A549 (cell line): ENCODE measurements at regions not wholly inside any gene's neighbourhood (a gene's known extent, or its start where the extent isn't known, plus 50 kb on each side); places are given as distances from the start of the nearest gene placed in this dataset.
"Not testable (repeated sequence)": the region's sequence is repeated elsewhere in the genome, so short reads cannot be mapped to it uniquely, and the experiment has no call there.

Source experiments
- ATAC-seq, 2 experiments: fragments of 200-7000 bp in 1 of 2; fragments of >200 bp in 1 of 2; cut with Nextera tagmentation in 1 of 2; cut with Tn5 transposase in 1 of 2; 3 replicates each; pipeline versions ENCODE4 v1.8.0 to v1.9.1; 2018 to 2020; ENCODE audit warnings: mild to moderate bottlenecking in 1 of 2, moderate library complexity in 1 of 2
- CTCF ChIA-PET: fragments of 300-600 bp; sonication (Branson Sonifier 250); formaldehyde crosslinking; extraction: SDS; loops from one replicate; lab custom pipeline; 2021; ENCODE audit warnings: antibody characterized with exemption, inconsistent platforms; lab: Yijun Ruan, JAX
- POLR2A ChIA-PET: fragments of 350-600 bp; formaldehyde crosslinking; extraction: SDS; loops from one replicate; lab custom pipeline; 2021; ENCODE audit warnings: antibody characterized with exemption, inconsistent platforms; lab: Yijun Ruan, JAX
- DNase-seq, 2 experiments: peaks; one replicate each; pipeline versions ENCODE4 v3.0.0 to v3.0.0-alpha.2; 2011 to 2016; ENCODE audit warnings: low read depth in 1 of 2, low spot score in 1 of 2
- FAIRE-seq: peaks from 2 replicates; lab custom pipeline; 2011; peaks lifted over from hg19 to GRCh38; lab: Jason Lieb, UNC
- H3K27ac ChIP-seq, 2 experiments: fragments of >200 bp; sonication (Bioruptor Twin); formaldehyde crosslinking; 3 replicates each; pipeline ENCODE4 v1.5.1; 2016 to 2017
- H3K4me1 ChIP-seq: fragments of >200 bp; sonication (Bioruptor Twin); formaldehyde crosslinking; 3 replicates; pipeline ENCODE4 v1.6.1; 2016
- H3K4me2 ChIP-seq: fragments of >200 bp; sonication (Bioruptor Twin); formaldehyde crosslinking; 3 replicates; pipeline ENCODE4 v1.6.1; 2016
- H3K4me3 ChIP-seq: fragments of >200 bp; sonication (Bioruptor Twin); formaldehyde crosslinking; 3 replicates; pipeline ENCODE4 v1.5.1; 2016
- H3K9me3 ChIP-seq: fragments of >200 bp; sonication (Bioruptor Twin); formaldehyde crosslinking; 3 replicates; pipeline ENCODE4 v1.6.1; 2016
- EHF ChIP-seq: fragments of 250-450 bp; sonication (Bioruptor Pico); IDR thresholded peaks from 2 replicates; pipeline ENCODE4 v1.5.0; 2020; ENCODE audit warnings: mild to moderate bottlenecking
- EP300 ChIP-seq, 2 experiments: fragments of >200 bp; sonication (Bioruptor Twin); formaldehyde crosslinking; IDR thresholded peaks; 2 replicates in 1 of 2; 3 replicates in 1 of 2; pipeline ENCODE4 v1.6.1; 2016 to 2017
- ESRRA ChIP-seq: fragments of 150-350 bp; IDR thresholded peaks from 2 replicates; pipeline ENCODE4 v1.6.1; 2014; ENCODE audit warnings: mild to moderate bottlenecking, low read length, borderline replicate concordance
- FOSL2 ChIP-seq, 2 experiments: fragments of 450-650 bp in 1 of 2; fragments of >200 bp in 1 of 2; sonication (Bioruptor Twin) in 1 of 2; formaldehyde crosslinking; IDR thresholded peaks; 2 replicates each; pipeline versions ENCODE4 v1.5.0 to v1.6.1; 2016 to 2020; ENCODE audit warnings: mild to moderate bottlenecking in 1 of 2, moderate library complexity in 1 of 2
- FOXS1 ChIP-seq: fragments of 250-450 bp; sonication (Bioruptor Pico); IDR thresholded peaks from 2 replicates; pipeline ENCODE4 v1.5.0; 2020; ENCODE audit warnings: mild to moderate bottlenecking, moderate library complexity
- GATA3 ChIP-seq: IDR thresholded peaks from 2 replicates; pipeline ENCODE4 v1.6.1; 2012; ENCODE audit warnings: borderline replicate concordance
- HDAC2 ChIP-seq: fragments of 200-600 bp; sonication (generic); IDR thresholded peaks from 2 replicates; pipeline ENCODE4 v1.6.1; 2016
- HEYL ChIP-seq: fragments of 250-450 bp; sonication (Bioruptor Pico); IDR thresholded peaks from 2 replicates; pipeline ENCODE4 v1.8.0; 2021; ENCODE audit warnings: mild to moderate bottlenecking, moderate library complexity
- HOXB13 ChIP-seq: fragments of 250-450 bp; sonication (Bioruptor Pico); IDR thresholded peaks from 2 replicates; pipeline ENCODE4 v1.5.0; 2020; ENCODE audit warnings: low read depth, mild to moderate bottlenecking, moderate library complexity
- HOXB5 ChIP-seq: fragments of 250-450 bp; sonication (Bioruptor Pico); IDR thresholded peaks from 2 replicates; pipeline ENCODE4 v1.5.0; 2020; ENCODE audit warnings: mild to moderate bottlenecking, moderate library complexity
- JUNB ChIP-seq: fragments of >200 bp; sonication (Bioruptor Twin); formaldehyde crosslinking; IDR thresholded peaks from 2 replicates; pipeline ENCODE4 v1.6.1; 2016
- KDM1A ChIP-seq: fragments of 200-600 bp; sonication (generic); IDR thresholded peaks from 2 replicates; pipeline ENCODE4 v1.6.1; 2016; ENCODE audit warnings: low read depth, mild to moderate bottlenecking
- MAFK ChIP-seq: fragments of 450-650 bp; IDR thresholded peaks from 2 replicates; pipeline ENCODE4 v1.6.1; 2014; ENCODE audit not compliant: partially characterized antibody
- MAZ ChIP-seq: fragments of 150-350 bp; IDR thresholded peaks from 2 replicates; pipeline ENCODE4 v1.6.1; 2014; ENCODE audit warnings: antibody characterized with exemption, low read depth, low read length, borderline replicate concordance
- NFE2L2 ChIP-seq: fragments of 150-350 bp; conservative IDR thresholded peaks from 2 replicates; pipeline ENCODE4 v1.6.1; 2014; ENCODE audit warnings: low read length
- NPAS2 ChIP-seq: fragments of 250-450 bp; sonication (Bioruptor Pico); IDR thresholded peaks from 2 replicates; pipeline ENCODE4 v1.8.0; 2022; ENCODE audit warnings: mild to moderate bottlenecking, moderate library complexity, borderline replicate concordance
- RARB ChIP-seq: fragments of 250-450 bp; sonication (Bioruptor Pico); IDR thresholded peaks from 2 replicates; pipeline ENCODE4 v1.8.0; 2021; ENCODE audit warnings: mild to moderate bottlenecking, moderate library complexity
- RCOR1 ChIP-seq: fragments of 150-350 bp; IDR thresholded peaks from 2 replicates; pipeline ENCODE4 v1.6.1; 2014; ENCODE audit warnings: antibody characterized with exemption, low read length, low read depth
- RFX5 ChIP-seq: fragments of 450-650 bp; IDR thresholded peaks from 2 replicates; pipeline ENCODE4 v1.7.1; 2014; ENCODE audit warnings: antibody characterized with exemption, mild to moderate bottlenecking, moderate library complexity
- SMC3 ChIP-seq: fragments of >200 bp; sonication (Bioruptor Twin); formaldehyde crosslinking; IDR thresholded peaks from 3 replicates; pipeline ENCODE4 v1.6.1; 2018; ENCODE audit warnings: inconsistent platforms
- TP53 ChIP-seq: fragments of 250-450 bp; sonication (Bioruptor Pico); IDR thresholded peaks from 2 replicates; pipeline ENCODE4 v1.5.0; 2021; ENCODE audit warnings: mild to moderate bottlenecking, moderate library complexity
- ZC3H11A ChIP-seq: fragments of 450-650 bp; IDR thresholded peaks from 2 replicates; pipeline ENCODE4 v1.6.1; 2014; ENCODE audit warnings: antibody characterized with exemption, mild to moderate bottlenecking
- ZSCAN20 ChIP-seq: fragments of 250-450 bp; sonication (Bioruptor Pico); IDR thresholded peaks from 2 replicates; pipeline ENCODE4 v1.8.0; 2022; ENCODE audit warnings: mild to moderate bottlenecking, moderate library complexity
- WGBS: methylation state at CpG from one replicate; pipeline ENCODE4 v1.1.6; 2017; ENCODE audit errors: missing lambda C conversion rate; 5-methylcytosine and 5-hydroxymethylcytosine counted together
- TF ChIP-seq, protein P1 (sequence below): fragments of 250-450 bp; sonication (Bioruptor Pico); IDR thresholded peaks from 2 replicates; pipeline ENCODE4 v1.5.0; 2021; ENCODE audit warnings: mild to moderate bottlenecking, moderate library complexity, borderline replicate concordance
- TF ChIP-seq, protein P2 (sequence below): fragments of 150-350 bp; IDR thresholded peaks from 2 replicates; pipeline ENCODE4 v1.6.1; 2014; ENCODE audit warnings: low read depth, mild to moderate bottlenecking, low read length

GRCh38 chr11:29606330-29607031 lies 410.3 kb downstream of the KCNA4 start:
- H3K9me3 ChIP-seq: no peaks in the 10 kb centered on the region
- no peak overlapping the region for H3K4me2 ChIP-seq
- POLR2A ChIA-PET: no interaction called here
- H3K4me1 ChIP-seq: no peaks in the 10 kb centered on the region
- no peak overlapping the region for H3K27ac ChIP-seq
- ATAC-seq (no peak), DNase-seq (no peak), FAIRE-seq (no peak)
- CTCF ChIA-PET: no interaction called here
- WGBS: 9% methylated on average over 4 of the region's 4 CpGs
- TF ChIP-seq ESRRA (no peak), MAFK (no peak), SMC3 (no peak), NFE2L2 (no peak), NPAS2 (no peak), FOSL2 (IDR thresholded peaks at IDR 0.05) (no peak), FOSL2 (CRISPR knock-in tag; IDR thresholded peaks at IDR 0.05) (no peak), KDM1A (no peak), EP300 (IDR thresholded peaks at IDR 0.05) (no peak), EHF (CRISPR knock-in tag) (no peak), HOXB13 (CRISPR knock-in tag) (no peak), ZSCAN20 (CRISPR knock-in tag) (no peak), RFX5 (no peak), HOXB5 (CRISPR knock-in tag) (no peak), RARB (no peak), ZC3H11A (no peak), HDAC2 (no peak)
- TF ChIP-seq, protein P1, sequence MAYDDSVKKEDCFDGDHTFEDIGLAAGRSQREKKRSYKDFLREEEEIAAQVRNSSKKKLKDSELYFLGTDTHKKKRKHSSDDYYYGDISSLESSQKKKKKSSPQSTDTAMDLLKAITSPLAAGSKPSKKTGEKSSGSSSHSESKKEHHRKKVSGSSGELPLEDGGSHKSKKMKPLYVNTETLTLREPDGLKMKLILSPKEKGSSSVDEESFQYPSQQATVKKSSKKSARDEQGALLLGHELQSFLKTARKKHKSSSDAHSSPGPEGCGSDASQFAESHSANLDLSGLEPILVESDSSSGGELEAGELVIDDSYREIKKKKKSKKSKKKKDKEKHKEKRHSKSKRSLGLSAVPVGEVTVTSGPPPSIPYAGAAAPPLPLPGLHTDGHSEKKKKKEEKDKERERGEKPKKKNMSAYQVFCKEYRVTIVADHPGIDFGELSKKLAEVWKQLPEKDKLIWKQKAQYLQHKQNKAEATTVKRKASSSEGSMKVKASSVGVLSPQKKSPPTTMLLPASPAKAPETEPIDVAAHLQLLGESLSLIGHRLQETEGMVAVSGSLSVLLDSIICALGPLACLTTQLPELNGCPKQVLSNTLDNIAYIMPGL (CRISPR knock-in tag): no peak
- no peak overlapping the region for H3K4me3 ChIP-seq

DNA sequence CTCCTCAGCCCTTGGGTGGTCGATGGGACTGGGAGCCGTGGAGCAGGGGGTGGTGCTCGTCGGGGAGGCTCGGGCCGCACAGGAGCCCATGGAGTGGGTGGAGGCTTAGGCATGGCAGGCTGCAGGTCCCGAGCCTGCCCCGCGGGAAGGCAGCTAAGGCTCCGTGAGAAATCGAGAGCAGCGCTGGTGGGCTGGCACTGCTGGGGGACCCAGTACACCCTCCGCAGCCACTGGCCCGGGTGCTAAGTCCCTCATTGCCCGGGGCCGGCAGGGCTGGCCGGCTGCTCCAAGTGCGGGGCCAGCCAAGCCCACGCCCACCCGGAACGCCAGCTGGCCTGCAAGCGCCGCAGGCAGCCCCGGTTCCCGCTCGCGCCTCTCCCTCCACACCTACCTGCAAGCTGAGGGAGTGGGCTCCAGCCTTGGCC lies 416.7 kb downstream of the KCNA4 start:
- H3K9me3 ChIP-seq, H3K27ac ChIP-seq, H3K4me1 ChIP-seq, H3K4me3 ChIP-seq, POLR2A ChIA-PET, DNase-seq, CTCF ChIA-PET, H3K4me2 ChIP-seq, FAIRE-seq, ATAC-seq: not testable (repeated sequence)
- WGBS: 70% methylated on average over 10 of the region's 27 CpGs

DNA sequence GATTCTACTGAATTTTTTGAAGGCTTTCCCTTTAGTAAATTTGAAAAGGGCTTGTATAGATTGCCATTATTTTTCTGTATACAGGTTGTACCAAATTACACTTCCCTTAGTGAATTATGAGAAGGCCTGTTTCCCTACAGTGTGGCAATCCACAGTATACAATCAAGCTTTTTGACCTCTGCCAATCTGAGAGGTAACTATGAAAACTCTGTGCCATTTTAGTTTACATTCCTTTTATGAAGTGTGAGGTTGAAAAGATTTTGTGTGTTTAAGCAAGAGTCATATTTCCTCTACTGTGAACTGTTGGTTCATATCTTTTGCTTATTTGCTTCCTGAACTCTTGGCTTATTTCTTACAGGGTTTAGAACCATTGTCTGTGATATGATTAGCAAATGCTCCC lies 432.5 kb downstream of the KCNA4 start:
- Histone ChIP-seq H3K27ac (no peak overlapping the region), H3K4me2 (no peak overlapping the region), H3K4me1 (no peaks in the 10 kb centered on the region), H3K9me3 (no peaks in the 10 kb centered on the region), H3K4me3 (no peak overlapping the region)
- no peak for TF ChIP-seq EHF (CRISPR knock-in tag)
- TF ChIP-seq RFX5: no peak
- TF ChIP-seq MAZ: no peak
- TF ChIP-seq JUNB: no peak
- TF ChIP-seq NFE2L2: no peak
- no peak for TF ChIP-seq RCOR1
- no peak for TF ChIP-seq TP53 (CRISPR knock-in tag)
- TF ChIP-seq GATA3: no peak
- TF ChIP-seq HEYL (CRISPR knock-in tag): no peak
- no peak for TF ChIP-seq FOXS1 (CRISPR knock-in tag)
- TF ChIP-seq, protein P2, sequence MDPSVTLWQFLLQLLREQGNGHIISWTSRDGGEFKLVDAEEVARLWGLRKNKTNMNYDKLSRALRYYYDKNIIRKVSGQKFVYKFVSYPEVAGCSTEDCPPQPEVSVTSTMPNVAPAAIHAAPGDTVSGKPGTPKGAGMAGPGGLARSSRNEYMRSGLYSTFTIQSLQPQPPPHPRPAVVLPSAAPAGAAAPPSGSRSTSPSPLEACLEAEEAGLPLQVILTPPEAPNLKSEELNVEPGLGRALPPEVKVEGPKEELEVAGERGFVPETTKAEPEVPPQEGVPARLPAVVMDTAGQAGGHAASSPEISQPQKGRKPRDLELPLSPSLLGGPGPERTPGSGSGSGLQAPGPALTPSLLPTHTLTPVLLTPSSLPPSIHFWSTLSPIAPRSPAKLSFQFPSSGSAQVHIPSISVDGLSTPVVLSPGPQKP: no peak
- CTCF ChIA-PET: no interaction called here
- POLR2A ChIA-PET: no interaction called here
- FAIRE-seq: no peak
- DNase-seq: no peak
- ATAC-seq: no peak
